RKO (cell line): ENCODE measurements at regions not wholly inside any gene's neighbourhood (a gene's known extent, or its start where the extent isn't known, plus 50 kb on each side); places are given as distances from the start of the nearest gene placed in this dataset.

Experiments
- DNase-seq: peaks from one replicate; pipeline ENCODE4 v3.0.0-alpha.2; 2016; ENCODE audit warnings: low spot score

DNA sequence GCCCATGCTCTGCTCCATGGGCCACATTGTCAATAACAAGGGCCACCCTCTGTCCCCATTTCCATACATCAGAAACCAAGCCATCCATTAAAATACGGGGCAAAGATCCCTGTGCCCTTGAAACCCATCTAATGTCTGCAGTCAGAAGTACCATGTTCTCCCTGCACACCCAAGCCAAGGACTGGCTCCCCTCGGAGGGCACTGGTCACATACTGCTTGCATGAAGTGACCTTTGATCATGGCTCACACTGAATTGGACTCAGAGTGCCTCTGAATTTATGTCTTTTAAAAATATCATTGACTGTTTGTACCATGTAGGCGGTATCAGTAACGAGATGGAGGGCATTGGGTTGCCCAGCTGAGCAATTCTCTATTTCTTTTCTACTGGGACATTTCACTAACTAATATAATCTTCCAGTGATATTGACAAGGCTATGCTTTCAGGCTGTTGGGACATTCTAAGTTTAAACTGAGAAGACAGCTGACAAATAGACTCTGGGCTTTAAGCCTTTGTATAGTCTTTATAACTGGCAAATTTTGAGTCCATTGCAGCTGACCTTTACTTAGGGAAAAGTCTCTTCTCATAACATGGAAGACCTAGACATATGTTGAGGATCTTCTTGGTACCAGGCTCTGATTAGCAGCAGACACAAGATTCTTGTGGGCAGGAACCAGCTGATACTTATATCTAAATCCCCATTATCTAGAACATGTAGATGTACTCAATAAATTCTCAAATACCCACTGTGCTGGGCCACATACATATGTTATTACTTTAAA is 214.3 kb downstream of the MYCN start:
- DNase-seq = no peak

DNA sequence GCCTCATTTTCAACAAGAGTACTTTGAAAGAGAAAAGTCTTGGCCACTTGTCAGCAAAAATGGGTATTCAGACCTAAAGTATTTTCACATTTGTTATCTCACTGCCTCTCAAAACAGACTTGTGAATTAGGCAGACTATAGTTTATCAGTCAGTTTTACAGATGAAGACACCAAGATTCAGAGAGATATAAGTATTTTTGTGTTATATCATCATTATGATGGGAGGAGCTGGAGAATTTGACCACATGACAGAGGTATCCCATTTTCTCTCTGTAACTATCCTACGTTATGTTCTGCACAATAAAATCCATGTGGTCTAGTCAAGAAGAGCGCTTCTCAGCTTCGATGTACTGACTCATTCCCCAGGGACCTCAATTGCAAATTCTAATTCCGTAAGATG is 213.7 kb downstream of the MYCN start:
- no peak for DNase-seq

DNA sequence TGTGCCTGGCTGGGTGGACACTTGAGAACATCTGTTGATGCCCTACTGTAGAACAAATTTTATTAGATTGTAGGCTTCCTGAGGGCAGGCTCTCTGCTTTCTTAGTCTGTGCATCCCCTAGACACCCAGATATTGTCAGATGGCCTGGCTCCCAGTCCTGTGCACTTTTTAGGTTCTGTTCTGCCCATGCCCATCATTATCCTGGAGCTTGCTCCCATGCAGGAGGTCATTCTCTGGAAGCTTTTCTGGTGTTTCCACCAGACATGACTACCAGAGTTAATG is 213.3 kb downstream of the MYCN start:
- no peak for DNase-seq

DNA sequence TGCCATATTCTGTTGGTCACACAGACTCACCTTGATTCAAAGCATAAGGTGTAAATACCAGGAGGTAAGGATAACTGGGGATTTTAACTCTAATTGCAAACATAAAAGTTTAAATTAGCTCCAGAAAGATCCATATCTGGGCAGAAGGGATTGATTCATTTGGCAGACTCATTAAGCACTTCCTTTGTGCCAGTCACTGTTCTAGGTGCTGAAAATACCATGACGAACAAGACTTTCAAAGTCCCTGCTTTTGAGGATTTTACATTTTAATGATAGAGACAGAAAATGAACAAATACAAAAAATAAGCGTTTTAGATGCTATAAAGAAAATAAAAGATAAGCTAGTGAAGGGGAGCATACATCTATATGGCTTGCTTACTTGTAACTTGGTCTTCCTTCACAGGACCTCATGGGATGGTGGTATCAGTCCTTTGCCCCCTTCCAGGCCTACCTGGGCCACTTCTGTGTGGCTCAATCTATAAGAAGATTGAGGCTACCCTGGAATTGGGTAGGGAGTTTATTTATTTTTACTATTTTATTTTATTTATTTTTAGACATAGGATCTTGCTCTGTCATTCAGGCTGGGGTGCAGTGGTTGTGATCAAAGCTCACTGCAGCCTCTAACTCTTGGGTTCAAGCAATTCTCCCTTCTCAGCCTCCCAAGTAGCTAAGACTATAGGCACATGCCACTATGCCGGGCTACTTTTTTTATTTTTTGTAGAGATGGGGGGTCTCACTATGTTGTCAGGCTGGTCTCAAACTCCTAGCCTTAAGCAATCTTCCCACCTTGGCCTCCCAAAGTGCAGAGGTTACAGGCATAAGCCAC is 212.8 kb downstream of the MYCN start:
- no peak for DNase-seq

DNA sequence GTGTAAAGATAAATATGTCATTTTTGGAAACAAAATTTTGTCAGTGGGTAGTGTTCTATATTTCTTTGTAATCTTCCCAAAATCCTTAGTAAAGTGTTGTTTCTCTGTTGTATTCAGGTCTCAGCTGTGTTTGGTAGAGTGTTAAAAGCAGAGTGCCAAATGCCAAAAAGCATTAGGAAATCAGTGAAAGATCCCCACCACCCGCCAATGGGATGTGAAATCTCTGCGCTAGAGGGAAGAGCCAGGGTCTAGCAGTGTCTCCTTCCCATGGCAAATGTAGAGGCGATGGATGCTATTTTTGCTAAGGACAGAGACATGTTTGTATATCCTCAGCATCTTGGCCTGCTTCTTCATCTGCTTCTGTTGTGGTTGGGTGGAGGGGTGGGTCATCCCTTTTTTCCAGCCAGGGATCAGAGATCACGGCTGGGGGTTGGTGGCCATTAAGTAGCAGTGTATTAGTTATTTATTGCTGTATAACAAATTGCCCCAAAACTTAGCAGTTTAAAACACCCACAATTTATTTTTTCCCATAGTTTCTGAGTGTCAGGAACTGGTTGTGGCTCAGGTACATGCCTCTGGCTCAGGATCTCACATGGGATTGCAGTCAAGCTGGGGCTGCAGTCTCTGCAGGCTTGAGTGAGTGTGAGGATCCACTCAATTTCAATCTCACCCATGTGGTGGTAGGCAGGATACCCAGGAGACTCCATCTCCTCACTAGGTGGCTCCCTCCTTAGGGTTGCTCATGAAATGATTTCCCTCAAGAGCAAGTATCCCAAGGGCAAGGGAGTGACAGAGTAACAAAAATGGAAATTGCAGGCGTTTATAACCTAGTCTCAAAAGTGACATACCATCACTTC is 211.9 kb downstream of the MYCN start:
- no peak for DNase-seq

DNA sequence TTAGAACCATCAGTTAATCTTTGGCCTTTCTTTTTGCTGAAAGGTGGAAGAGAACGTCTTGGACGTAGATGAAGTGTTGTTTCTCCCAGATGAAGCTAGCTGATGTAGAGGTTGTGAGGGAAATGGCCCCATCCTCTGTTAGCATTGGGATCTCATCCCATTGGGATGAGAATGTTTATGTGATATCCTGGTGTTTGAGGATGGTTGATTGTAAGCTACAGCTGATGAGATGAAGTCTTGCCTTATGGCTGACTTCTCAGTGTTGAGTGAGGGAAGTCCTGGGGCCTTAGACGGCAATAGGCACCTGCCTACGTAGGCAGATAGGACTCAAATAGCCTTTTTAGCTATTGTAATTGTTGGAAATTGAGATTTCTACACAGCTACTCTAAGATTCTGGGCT is 211.3 kb downstream of the MYCN start:
- DNase-seq = no peak

DNA sequence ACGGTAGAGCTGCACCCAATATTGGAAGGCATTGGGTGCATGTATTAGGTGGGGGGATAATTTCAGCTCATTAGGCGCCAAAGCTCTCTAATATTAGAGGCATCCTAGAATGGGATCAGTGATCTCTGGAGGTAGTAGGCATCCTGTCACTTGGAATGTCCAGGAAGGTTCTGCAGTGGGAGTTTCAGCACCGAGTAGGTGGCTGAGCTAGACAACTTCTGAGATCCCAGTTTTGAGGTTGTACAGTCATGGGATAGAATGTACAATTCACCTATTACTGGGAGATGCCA is 210.9 kb downstream of the MYCN start:
- DNase-seq = no peak

DNA sequence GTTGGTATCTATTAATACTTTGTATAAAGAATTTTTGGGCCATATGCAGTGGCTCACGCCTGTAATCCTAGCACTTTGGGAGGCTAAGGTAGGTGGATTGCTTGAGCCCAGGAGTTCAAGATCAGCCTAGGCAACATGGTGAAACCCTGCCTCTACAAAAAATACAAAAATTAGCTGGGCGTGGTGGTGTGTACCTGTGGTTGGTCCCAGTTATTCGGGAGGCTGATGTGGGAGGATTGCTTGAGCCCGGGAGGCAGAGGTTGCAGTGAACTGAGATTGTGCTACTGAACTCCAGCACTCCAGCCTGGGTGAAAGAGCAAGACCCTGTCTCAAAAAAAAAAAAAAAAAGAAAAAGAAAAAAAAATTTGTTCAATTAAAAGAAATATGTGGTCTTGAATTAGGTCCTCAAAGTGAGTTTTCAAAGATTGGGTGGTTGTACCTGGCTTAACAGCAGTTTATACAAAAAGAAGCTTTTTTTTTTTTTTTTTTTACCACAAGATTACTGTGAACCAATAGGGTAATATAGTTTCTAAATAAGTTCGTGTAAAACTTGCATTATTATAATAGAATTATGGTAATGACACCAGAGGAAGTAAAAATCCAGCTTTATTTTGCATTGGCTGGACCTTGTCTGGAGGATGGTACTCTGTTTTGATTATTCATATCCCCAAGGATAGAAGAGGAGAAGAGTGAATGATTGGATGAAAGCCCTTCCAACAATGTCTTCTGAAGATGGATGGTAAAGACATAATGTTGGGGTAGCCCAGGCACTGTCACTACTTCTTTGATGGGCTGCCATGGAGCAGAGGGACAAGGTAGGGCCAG is 210.3 kb downstream of the MYCN start:
- DNase-seq = no peak

DNA sequence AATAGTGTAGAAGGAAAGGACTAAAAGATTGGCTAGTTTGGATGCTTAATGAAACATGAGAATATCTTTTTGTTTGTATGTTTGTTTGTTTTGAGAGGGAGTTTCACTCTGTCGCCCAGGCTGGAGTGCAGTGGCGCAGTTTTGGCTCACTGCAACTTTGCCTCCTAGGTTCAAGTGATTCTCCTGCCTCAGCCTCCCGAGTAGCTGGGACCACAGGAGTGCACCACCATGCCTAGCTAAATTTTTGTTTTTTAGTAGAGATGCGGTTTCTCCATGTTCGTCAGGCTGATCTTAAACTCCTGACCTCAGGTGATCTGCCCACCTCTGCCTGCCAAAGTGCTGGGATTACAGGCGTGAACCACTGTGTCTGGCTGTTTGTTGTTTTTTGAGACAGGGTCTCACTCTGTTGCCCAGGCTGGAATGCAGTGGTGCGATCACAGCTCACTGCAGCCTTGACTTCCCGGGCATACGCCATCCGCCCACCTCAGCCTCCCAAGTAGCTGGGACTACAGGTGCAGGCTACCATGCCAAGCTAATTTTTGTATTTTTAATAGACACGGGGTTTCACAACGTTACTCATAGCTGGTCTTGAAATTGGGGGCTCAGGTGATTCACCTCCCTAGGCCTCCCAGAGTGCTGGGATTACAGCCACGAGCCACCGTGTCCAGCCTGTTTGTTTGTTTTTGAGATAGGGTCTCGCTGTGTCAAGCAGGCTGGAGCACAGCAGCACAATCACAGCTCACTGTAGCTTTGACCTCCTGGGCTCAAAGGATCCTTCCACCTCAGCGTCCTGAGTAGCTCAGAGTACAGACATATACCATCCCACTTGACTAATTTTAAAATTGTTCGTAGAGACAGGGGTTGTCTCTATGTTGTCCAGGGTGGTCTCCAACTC is 209.2 kb downstream of the MYCN start:
- no peak for DNase-seq

DNA sequence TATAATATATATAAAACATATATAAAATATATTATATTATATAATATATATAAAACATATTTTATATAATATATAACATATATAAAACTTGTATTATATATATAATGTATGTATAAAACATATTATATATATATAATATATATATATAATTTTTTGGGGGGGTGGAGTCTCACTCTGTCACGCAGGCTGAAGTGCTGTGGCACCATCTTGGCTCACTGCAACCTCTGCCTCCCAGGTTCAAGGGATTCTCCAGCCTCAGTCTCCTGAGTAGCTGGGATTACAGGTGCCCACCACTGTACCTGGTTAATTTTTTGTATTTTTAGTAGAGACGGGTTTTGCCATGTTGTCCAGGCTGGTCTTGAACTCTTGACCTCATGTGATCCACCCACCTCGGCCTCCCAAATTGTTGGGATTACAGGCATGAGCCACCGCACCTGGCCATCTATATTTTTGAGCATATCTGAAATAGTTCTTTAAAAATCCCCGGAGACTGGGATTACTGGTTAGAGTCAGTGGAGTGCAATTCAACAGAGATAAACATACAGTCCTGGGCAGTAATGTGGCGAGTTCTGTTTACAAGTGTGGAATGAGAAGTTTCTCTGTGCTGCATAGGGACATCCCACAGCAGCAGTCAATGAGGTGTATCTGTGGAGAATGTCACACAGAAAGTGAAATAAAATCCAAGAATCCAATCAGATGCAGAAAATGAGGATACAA is 208.4 kb downstream of the MYCN start:
- no peak for DNase-seq

DNA sequence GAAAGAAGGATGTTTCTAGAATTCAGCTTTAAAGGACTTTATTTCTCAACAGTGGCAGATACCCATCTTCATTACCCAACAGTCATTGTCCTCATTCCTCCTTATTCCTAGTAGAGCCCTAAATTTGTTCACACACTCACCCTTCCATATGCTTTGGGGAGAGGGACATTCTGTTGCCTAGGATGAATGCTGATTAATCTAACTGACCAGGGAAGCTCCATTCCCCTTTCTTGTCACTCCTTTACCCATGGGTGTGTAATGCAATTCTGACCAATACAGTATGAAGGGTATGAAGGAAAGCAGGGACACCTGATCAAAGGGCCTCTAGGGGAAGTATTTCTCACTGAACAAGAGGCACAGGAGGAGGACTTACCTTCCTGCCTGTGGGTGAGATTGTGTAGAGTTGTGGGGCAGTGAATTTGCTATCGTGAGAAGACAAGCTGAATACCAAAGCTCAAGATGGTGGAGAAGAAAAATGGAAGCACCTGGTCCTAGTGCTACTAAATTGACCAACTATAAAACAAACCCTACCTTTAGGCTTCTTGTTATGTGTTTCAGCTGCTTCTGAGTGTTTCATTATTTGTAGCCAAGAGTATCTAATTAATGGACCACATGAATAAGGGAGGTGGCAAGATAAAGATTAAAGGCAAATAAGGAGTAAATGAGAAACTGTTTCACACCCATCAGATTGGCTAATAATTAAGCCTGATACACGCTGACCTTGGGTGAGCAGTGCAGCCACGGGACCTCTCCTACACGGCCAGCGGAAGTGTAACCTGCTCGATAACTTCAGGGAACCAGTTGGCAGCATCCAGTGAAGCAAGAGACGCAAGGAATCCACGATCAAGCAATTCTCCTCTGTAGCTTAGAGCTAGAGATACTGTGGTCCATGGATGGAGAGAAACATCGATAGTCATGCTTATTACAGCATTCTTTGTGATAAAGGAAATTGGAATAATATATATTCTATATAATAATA is 202.3 kb downstream of the MYCN start:
- DNase-seq = no peak

DNA sequence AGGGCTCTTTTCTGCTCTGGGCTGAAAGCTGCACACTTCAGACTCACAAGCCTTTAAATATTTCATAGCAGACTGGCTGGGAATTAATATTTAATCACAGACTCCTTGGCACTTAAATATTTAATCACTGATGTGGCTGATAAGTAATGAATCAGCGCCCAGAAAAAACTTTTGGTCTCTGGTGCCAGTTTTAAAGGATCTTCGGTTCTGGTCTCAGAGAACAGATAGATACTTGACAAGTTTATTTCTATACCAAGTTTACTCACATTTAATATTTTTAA is 201.2 kb downstream of the MYCN start:
- DNase-seq = no peak

DNA sequence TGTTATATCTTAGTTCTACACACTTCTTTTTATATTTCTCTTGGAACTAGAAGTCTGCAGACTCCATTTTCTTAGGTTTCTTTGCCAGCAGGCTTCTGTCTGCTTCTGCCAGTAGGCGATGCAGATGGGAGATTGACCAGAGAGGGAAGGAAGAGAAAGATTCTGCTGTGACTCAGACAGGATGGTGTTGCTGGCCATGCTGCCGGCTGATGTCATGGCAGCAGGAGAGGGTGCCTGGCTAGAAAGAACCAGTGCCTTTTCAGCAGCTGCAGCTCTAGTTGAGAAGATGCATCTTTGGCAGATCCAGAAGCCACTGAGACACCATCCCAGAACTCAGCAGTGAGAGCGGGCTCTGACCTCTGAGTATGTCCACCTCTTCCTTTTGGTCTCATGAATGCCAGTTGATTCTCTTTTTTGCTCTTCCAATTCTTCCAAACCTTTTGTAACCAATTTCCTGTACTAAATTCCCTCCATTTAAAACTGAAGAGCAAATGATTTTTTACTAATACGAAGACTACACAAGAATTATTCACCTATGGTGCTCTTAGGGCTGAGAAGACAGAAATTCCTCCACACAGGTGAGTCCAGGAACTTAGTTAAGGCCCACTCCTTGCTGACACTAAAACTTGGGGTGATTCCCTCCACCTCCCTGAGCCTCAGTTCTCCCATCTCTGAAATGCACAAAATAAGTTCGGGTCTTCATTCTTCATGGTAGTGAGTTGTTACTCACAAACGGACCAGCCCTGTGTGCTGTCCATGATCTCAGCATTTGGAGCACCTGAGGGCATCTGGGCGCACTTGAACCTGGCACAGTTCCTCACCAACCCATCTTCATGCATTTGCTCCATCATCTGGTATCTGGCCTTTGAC is 200.7 kb downstream of the MYCN start:
- DNase-seq = no peak

DNA sequence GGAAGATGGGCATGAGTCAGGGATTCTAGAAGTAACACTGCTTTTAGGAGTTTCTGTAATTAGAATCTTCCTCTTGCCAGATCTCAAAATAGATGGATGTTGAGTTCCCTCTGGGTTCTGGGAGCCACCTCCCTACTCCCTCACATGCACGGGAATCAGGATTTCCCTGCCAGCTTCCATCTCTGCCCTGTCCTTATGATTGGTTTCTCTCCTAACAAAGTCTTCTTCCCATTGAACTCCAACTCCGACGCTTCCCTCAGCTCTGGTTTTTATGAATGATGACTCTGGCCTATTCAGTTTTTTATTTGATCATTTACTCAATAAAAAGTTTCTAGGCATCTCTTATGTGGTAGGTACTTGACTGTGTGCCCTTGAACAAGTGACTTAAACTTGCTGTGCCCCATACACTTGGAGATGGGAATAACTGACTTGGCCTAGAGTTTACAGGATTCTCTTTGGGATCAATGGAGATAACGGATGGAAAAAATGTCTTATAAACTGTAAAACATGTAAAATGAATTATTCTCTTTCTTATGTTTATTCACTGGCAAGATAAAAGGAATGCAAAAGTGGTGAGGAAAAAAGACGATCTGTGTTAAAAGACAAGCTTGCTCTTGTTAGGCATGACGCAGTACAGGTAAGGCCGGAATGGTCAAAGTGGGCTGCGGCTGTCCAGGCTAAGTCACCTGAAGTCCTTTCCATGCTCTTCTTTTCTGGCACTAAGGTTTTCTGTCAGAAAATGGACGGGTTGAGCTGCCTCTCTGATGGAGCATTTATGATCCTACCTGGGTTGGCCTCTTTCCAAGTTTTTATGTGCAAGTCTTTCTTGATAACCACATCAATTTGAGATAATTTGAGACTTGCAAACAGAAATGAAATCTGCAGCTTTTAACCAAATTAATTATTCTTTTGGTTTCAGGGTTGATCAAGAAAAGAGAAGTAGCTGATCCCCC is 199.6 kb downstream of the MYCN start:
- DNase-seq = no peak

DNA sequence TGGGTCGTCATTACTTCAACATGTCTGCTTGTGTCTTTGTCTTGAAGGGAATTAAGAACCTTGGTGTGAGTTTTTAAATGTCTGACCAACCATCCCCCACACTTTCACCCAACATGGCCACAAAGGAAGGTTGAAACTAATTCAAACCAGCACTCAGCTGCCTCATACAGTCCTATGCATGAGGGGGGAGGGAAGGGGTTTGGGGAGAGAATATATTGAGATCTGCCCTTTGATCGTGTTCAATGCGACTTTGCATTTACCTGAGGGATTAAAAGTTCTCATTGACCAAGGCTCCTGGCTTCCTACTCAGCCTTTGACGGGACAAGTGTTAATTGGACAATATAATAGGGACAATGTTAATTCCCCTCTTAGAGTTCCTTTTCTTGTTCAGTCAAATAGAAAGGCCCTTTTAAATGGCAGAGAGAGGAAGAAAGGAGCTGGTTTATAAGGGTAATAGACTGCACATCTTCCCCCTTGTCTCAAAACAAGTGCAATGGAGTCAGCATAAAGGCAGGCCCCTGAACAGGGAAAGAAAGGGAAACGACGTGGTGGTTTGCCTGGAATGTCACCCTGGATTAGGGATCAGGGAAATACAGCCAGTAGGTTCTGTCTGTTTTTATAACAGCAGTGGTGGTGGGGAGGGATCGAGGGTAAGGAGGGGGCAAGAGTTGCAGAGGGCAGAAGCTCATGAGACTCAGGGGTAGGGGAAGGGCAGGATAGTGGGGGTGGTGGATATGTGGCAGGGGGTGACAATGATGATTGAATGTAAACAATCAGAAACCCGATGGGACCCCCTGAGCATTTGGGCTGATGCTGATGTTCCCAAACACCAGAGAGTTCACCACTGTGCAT is 198.7 kb downstream of the MYCN start:
- no peak for DNase-seq

DNA sequence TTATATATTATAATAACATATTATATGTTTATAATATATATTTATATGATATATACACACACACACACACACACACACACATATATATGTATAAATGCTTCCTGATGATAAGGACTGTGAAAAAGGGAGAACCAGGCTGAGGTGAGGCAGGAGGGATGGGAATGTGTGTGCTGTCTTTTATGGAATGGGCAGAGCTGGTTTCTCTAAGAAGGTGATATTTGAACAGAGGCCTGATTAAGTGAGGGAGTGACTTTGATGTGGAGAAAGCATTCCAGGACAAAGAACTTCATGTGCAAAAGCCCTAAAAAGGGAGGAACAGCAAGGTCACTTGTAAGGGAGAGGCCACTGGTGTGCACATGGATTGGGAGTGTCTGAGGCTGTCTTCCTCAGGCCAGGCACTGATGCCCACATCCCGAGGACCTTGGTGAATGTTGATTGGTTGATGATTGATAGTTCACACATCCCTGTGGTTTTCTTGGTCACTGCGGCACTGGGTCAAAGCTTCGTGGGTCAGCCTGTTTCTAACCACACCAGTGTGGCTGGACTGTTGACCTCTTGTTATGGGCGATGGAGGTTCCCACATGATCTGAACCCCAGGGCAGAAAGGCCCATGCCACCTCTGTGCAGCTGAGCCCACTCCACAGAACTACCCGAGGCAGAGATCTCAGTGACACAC is 196.9 kb downstream of the MYCN start:
- no peak for DNase-seq
